Retinal pigment epithelial cell (primary cell): ENCODE measurements at regions not wholly inside any gene's neighbourhood (a gene's known extent, or its start where the extent isn't known, plus 50 kb on each side); places are given as distances from the start of the nearest gene placed in this dataset.

Experiments used
- DNase-seq: peaks from one replicate; pipeline ENCODE4 v3.0.0-alpha.2; 2010; ENCODE audit warnings: low read depth
- H3K4me3 ChIP-seq: 2 replicates; pipeline ENCODE4 v1.5.1; 2011; ENCODE audit warnings: mild to moderate bottlenecking, low read length, control low read depth, moderate library complexity
- TF ChIP-seq, protein P1 (sequence below): conservative IDR thresholded peaks from 2 replicates; pipeline ENCODE4 v1.5.1; 2011; ENCODE audit warnings: low read depth, low read length, control low read depth, inconsistent platforms

DNA sequence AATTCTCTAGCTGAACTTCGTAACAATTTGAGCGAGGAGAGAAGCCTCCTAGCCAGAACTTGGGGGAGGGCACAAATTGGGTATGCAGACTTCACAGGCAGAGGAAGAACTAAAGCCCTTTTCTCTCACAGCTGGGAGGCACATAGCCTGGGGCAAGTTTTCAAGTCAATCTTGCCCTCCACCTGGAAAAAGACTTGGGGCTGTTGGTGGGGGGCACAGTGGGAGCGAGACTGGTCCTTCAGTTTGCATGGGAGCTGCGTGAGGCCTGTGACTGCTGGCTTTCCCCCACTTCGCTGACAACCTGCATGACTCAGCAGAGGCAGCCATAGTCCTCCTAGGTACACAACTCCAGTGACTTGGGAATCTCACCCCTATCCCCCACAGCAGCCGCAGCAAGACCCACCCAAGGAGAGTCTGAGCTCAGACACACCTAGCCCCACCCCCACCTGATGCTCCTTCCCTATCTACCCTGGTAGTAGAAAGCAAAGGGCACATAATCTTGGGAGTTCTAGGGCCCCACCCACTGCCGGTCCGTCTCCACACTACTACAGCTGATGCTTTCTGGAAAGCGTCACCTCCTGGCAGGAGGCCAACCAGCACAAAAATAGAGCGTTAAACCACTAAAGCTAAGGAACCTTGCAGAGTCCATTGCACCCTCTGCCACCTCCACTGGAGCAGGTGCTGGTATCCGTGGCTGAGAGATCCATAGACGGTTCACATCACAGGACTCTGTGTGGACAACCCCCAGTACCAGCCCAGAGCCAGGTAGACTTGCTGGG lies 160.8 kb downstream of the CBLL2 start:
- H3K4me3 ChIP-seq, result no peak overlapping the region
- TF ChIP-seq, protein P1, sequence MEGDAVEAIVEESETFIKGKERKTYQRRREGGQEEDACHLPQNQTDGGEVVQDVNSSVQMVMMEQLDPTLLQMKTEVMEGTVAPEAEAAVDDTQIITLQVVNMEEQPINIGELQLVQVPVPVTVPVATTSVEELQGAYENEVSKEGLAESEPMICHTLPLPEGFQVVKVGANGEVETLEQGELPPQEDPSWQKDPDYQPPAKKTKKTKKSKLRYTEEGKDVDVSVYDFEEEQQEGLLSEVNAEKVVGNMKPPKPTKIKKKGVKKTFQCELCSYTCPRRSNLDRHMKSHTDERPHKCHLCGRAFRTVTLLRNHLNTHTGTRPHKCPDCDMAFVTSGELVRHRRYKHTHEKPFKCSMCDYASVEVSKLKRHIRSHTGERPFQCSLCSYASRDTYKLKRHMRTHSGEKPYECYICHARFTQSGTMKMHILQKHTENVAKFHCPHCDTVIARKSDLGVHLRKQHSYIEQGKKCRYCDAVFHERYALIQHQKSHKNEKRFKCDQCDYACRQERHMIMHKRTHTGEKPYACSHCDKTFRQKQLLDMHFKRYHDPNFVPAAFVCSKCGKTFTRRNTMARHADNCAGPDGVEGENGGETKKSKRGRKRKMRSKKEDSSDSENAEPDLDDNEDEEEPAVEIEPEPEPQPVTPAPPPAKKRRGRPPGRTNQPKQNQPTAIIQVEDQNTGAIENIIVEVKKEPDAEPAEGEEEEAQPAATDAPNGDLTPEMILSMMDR, result no peak
- DNase-seq, result no peak

DNA sequence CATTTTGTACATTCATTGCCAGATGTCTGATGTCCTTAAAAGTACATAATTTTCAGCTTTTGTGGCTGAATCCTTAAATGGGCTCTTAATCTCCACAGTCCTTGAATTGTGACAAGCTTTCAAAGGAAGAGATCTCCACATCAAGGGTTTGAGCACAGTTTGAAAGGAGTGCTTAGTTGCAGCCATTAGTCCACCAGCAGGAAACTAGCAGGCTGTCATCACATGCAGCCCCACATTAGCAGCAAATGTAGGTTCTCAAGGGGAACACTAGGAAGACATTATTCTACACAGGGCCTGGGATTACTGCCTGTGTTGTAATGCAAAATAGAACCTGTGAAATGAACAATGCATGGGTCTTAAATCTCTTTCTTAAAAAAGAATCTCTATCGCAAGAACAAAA lies 173.2 kb downstream of the CBLL2 start:
- H3K4me3 ChIP-seq, result no peak overlapping the region
- TF ChIP-seq, protein P1, result no peak
- DNase-seq, result no peak

DNA sequence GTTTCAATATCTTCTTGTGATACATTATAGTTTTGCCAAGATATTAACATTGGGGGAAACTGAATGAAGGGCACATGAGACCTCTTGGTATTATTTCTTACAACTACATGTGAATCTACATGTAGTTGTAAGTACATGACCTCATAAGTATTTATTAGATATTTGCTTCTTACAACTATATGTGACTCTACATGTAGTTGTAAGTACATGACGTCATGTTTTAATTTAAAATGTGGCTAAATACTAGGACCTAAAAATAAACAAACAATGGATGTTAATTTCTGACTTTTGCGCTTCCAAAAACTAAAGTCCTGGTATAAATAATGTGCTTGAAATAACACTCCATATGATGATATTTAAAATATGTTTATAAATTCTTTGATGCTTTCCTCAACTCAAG lies 190.2 kb downstream of the CBLL2 start:
- no peak overlapping the region for H3K4me3 ChIP-seq
- TF ChIP-seq, protein P1, result no peak
- no peak for DNase-seq

DNA sequence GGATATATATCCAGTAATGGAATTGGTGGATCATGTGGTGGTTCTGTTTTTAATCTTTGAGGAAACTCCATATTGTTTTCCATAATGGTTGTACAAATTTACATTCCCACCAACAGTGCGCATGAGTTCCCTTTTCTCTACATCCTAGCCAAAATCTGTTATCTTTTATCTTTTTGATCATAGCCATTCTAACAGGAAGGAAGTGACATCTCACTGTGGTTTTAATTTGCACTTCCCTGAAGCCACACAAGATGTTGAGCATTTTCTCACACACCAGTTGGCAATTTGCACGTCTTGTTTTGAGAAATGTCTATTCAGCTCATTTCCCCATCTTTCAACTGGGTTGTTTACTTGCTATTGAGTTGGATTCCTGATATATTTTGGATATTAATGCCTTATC lies 194.9 kb downstream of the CBLL2 start:
- no peak overlapping the region for H3K4me3 ChIP-seq
- no peak for DNase-seq
- TF ChIP-seq, protein P1, result no peak

DNA sequence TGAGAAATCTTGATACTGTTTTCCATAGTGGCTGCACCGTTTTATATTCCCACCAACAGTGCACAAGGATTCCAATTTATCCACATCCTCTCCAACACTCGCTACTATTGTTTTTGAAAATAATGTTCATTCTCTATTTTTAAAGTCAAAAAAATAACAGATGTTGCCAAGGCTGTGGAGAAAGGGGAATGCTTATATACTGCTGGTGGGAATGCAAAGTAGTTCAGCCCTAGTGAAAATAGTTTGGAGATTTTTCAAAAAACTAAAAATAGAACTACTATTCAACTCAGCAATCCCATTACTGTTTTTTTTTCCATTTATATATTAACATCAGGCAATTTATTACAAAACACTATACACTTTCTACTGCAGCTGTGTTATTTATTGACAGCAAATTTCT lies 208.7 kb downstream of the CBLL2 start:
- H3K4me3 ChIP-seq, result no peak overlapping the region
- no peak for DNase-seq
- TF ChIP-seq, protein P1, result no peak

DNA sequence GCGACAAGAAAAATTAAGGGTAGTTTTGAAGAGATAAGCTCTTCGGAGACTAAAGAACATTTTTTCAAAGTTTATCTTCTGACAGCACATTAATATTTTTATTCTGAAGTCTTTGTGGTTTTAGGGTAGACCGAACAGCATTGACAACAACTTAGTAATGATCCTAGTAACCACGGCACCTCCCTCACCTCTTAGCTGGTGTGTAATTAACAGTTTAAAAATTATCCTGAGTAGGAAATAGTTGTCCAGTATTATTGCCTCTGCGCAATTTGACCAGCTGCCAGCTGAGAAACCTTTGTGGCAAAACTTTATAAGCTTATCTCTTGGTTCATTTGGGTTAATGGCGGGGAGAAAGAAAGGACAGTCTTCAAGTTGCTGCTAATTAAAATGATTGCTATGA lies 213.6 kb downstream of the CBLL2 start:
- H3K4me3 ChIP-seq, result no peak overlapping the region
- DNase-seq, result peak; percentile 32
- TF ChIP-seq, protein P1, result no peak

DNA sequence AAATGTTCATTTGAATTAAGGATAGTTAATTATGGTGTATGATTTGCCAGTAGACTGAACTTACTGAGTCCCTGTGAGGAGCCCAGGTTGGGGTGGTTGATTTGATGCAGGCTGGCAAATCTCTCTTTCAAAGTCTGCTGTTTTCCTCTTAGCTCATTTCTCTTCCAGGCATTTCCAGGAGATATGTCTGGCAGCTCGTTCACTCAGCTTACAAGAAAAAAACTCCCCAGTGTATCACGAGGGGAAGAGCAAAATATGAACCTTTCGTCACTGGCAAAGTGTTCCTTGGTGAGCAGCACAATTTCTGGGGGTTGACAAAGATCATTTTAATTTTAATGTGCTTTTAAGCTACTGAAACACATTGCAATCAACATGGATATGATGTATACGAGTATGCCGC lies 244.2 kb downstream of the CBLL2 start:
- TF ChIP-seq, protein P1, result no peak
- no peak overlapping the region for H3K4me3 ChIP-seq
- no peak for DNase-seq
